CD4-positive, alpha-beta T cell (primary cell): ENCODE measurements at regions not wholly inside any gene's neighbourhood (a gene's known extent, or its start where the extent isn't known, plus 50 kb on each side); places are given as distances from the start of the nearest gene placed in this dataset.

Source experiments
- ATAC-seq: fragments of 200-7000 bp; cut with Tn5 transposase; one replicate; pipeline ENCODE4 v1.10.0; 2022; ENCODE audit warnings: mild to moderate bottlenecking; ENCODE audit not compliant: poor library complexity
- CTCF ChIA-PET: fragments of 350-600 bp; sonication (Branson Sonifier 250); formaldehyde crosslinking; loops from one replicate; lab custom pipeline; 2021; ENCODE audit warnings: antibody characterized with exemption, inconsistent platforms; lab: Charles Lee
- POLR2A ChIA-PET: fragments of 350-600 bp; sonication (Branson Sonifier 250); formaldehyde crosslinking; loops from one replicate; lab custom pipeline; 2021; ENCODE audit warnings: antibody characterized with exemption, inconsistent platforms; lab: Charles Lee
- DNase-seq, 14 experiments: peaks; one replicate each; pipeline ENCODE4 v3.0.0-alpha.2; 2013 to 2020; ENCODE audit warnings: mixed read lengths in 2 of 14
- H3K27ac ChIP-seq, 2 donors: one replicate each; pipeline versions ENCODE4 v1.5.1 to v1.7.0; 2013; ENCODE audit warnings: low read length in 2 of 2, low read depth in 1 of 2, mild to moderate bottlenecking in 1 of 2
- H3K27me3 ChIP-seq, 2 experiments: 1 replicate in 1 of 2; 2 replicates in 1 of 2; pipeline versions ENCODE4 v1.6.1 to v1.7.0; 2013; ENCODE audit warnings: low read length in 2 of 2, control low read depth in 1 of 2, mild to moderate bottlenecking in 1 of 2, moderate library complexity in 1 of 2; ENCODE audit not compliant: insufficient read depth in 2 of 2, control insufficient read depth in 1 of 2
- H3K36me3 ChIP-seq: one replicate; pipeline ENCODE4 v1.6.1; 2013; ENCODE audit warnings: low read length, control low read depth; ENCODE audit not compliant: insufficient read depth
- H3K4me1 ChIP-seq: one replicate; pipeline ENCODE4 v1.6.1; 2013; ENCODE audit warnings: low read length, control low read depth; ENCODE audit not compliant: insufficient read depth
- H3K4me3 ChIP-seq: one replicate; pipeline ENCODE4 v1.5.1; 2013; ENCODE audit warnings: mild to moderate bottlenecking, low read length, moderate library complexity
- H3K9me3 ChIP-seq, 2 experiments: 1 replicate in 1 of 2; 2 replicates in 1 of 2; pipeline versions ENCODE4 v1.6.1 to v1.7.0; 2013; ENCODE audit warnings: low read length in 2 of 2, mild to moderate bottlenecking in 2 of 2, control low read depth in 1 of 2, moderate library complexity in 1 of 2; ENCODE audit not compliant: control insufficient read depth in 1 of 2, insufficient read depth in 1 of 2
- H3K27ac Mint-ChIP-seq: one replicate; pipeline ENCODE4 v1.8.0; 2020; ENCODE audit warnings: mixed read lengths
- H3K27me3 Mint-ChIP-seq: one replicate; pipeline ENCODE4 v1.8.0; 2021; ENCODE audit warnings: mixed read lengths
- H3K36me3 Mint-ChIP-seq: one replicate; pipeline ENCODE4 v1.8.0; 2021; ENCODE audit warnings: low read depth, mixed read lengths
- H3K4me1 Mint-ChIP-seq: one replicate; pipeline ENCODE4 v1.8.0; 2021; ENCODE audit warnings: low read depth, mixed read lengths
- H3K4me3 Mint-ChIP-seq: one replicate; pipeline ENCODE4 v1.8.0; 2020; ENCODE audit warnings: mild to moderate bottlenecking, mixed read lengths
- H3K9me3 Mint-ChIP-seq: one replicate; pipeline ENCODE4 v1.8.0; 2020; ENCODE audit warnings: mixed read lengths
- CTCF ChIP-seq: fragments of 200-600 bp; IDR thresholded peaks from one replicate; pipeline ENCODE4 v1.8.0; 2022; ENCODE audit warnings: antibody characterized with exemption, mild to moderate bottlenecking
- intact Hi-C, 2 experiments: fragments of 100-400 bp; cut with DNase I in 1 of 2; cut with micrococcal nuclease in 1 of 2; formaldehyde crosslinking; loops; one replicate each; pipeline versions ENCODE4 v1.15.1 to v1.9.0; 2023 to 2025; cut with DNase I, micrococcal nuclease

GRCh38 chr20:48394415-48395081 is 433.3 kb downstream of the PREX1 start:
- ChIA-PET CTCF (no interaction called here), POLR2A (no interaction called here)
- ATAC-seq = no peak

GRCh38 chr20:48393737-48394314 is 434.0 kb downstream of the PREX1 start:
- TF ChIP-seq CTCF = no peak
- H3K4me3 ChIP-seq = no peak overlapping the region
- ChIA-PET CTCF (no interaction called here), POLR2A (no interaction called here)
- H3K27ac Mint-ChIP-seq = no peak overlapping the region
- ATAC-seq (no peak), DNase-seq (no peak)
- H3K27me3 ChIP-seq = peaks cover 0 to 4% of the 10 kb centered on the region in 2 experiments
- no peak overlapping the region for H3K27ac ChIP-seq
- no peaks in the 10 kb centered on the region for H3K36me3 ChIP-seq
- H3K9me3 ChIP-seq = peaks cover 16 to 20% of the 10 kb centered on the region in 2 experiments
- no peaks in the 10 kb centered on the region for H3K4me1 Mint-ChIP-seq
- intact Hi-C loops = no loop called here
- H3K27me3 Mint-ChIP-seq = peaks cover 12% of the 10 kb centered on the region
- H3K9me3 Mint-ChIP-seq = peaks cover 11% of the 10 kb centered on the region
- no peaks in the 10 kb centered on the region for H3K36me3 Mint-ChIP-seq
- H3K4me1 ChIP-seq = no peaks in the 10 kb centered on the region
- H3K4me3 Mint-ChIP-seq = no peak overlapping the region

More at GRCh38 chr20:48394415-48395081, 433.3 kb downstream of the PREX1 start:
- intact Hi-C loops = no loop called here
- Histone ChIP-seq H3K4me1 (no peaks in the 10 kb centered on the region), H3K4me3 (no peak overlapping the region), H3K27ac (no peak overlapping the region), H3K9me3 (peaks cover 16 to 20% of the 10 kb centered on the region in 2 experiments), H3K36me3 (no peaks in the 10 kb centered on the region), H3K27me3 (peaks cover 0 to 4% of the 10 kb centered on the region in 2 experiments)
- Mint-ChIP-seq H3K9me3 (peaks cover 11% of the 10 kb centered on the region), H3K36me3 (no peaks in the 10 kb centered on the region), H3K4me3 (no peak overlapping the region), H3K27me3 (peaks cover 12% of the 10 kb centered on the region), H3K4me1 (no peaks in the 10 kb centered on the region), H3K27ac (no peak overlapping the region)
- DNase-seq = no peak
- TF ChIP-seq CTCF = no peak

GRCh38 chr20:48393311-48393685 is 434.5 kb downstream of the PREX1 start:
- no peak for TF ChIP-seq CTCF
- H3K27ac Mint-ChIP-seq = no peak overlapping the region
- peaks cover 0 to 4% of the 10 kb centered on the region in 2 experiments for H3K27me3 ChIP-seq

More at GRCh38 chr20:48393311-48393685, 434.5 kb downstream of the PREX1 start:
- Histone ChIP-seq H3K9me3 (peaks cover 16 to 20% of the 10 kb centered on the region in 2 experiments), H3K4me3 (no peak overlapping the region), H3K36me3 (no peaks in the 10 kb centered on the region), H3K4me1 (no peaks in the 10 kb centered on the region), H3K27ac (no peak overlapping the region)
- DNase-seq (no peak), ATAC-seq (no peak)
- Mint-ChIP-seq H3K36me3 (no peaks in the 10 kb centered on the region), H3K4me3 (no peak overlapping the region), H3K27me3 (peaks cover 12% of the 10 kb centered on the region), H3K4me1 (no peaks in the 10 kb centered on the region), H3K9me3 (peaks cover 11% of the 10 kb centered on the region)
- intact Hi-C loops = no loop called here
- ChIA-PET CTCF (no interaction called here), POLR2A (no interaction called here)
